ENCODE measurements at regions not wholly inside any gene's neighbourhood (a gene's known extent, or its start where the extent isn't known, plus 50 kb on each side); places are given as distances from the start of the nearest gene placed in this dataset.

GRCh38 chr10:33566426-33566825 lies 232.0 kb upstream of the NRP1 start:
- TF ChIP-seq POLR2AphosphoS5 (IDR thresholded peaks at IDR 0.05; ENCODE audit: low read depth) (no peak), CTCF (IDR thresholded peaks at IDR 0.05; ENCODE audit: insufficient read depth, low read length) (no peak)

All from HL-60 (cell line).